GM21447 (cell line): ENCODE measurements at regions not wholly inside any gene's neighbourhood (a gene's known extent, or its start where the extent isn't known, plus 50 kb on each side); places are given as distances from the start of the nearest gene placed in this dataset.
"Not testable (repeated sequence)": the region's sequence is repeated elsewhere in the genome, so short reads cannot be mapped to it uniquely, and the experiment has no call there.

Source experiments
- ATAC-seq: cut with Tn5 transposase; IDR thresholded peaks from one replicate; pipeline ENCODE4 v1.9.1; 2021; ENCODE audit not compliant: unreplicated experiment

DNA sequence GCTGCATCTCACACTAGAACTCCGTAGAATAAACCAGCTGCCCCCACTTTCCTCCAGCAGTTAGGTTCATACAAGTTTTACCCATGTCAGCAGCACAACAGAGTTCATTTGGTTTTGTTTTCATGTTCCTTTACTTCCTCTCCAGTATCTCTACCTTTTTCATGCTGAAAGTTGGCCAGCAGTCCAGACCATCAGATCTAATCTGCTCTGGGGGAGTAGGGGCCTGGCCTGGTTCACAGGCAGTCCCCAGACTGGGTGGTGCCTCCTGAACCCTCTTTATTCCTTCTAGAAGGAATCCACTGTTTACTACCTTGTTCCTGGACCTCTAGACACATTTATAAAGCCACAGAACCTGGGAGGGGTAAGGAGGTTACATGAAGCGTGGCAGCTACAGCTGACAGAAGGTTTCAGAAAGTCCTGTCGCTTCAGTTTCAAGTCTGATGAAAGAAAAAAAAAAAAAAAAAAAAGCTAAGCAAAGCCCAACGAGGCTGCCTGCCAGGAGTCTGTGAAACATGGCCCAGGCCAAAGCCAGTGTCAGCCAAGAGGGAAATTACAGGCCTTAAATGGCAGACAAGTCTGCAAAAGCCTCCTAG, 184.6 kb upstream of the JUN start:
- ATAC-seq = peak; percentile 89

- ATAC-seq = not testable (repeated sequence)
Measured at GRCh38 chr1:58969176-58969575, 185.3 kb upstream of the JUN start.

- ATAC-seq = no peak
Measured at GRCh38 chr1:58971629-58972140, 187.8 kb upstream of the JUN start.

- no peak for ATAC-seq
Measured at GRCh38 chr1:58975888-58976287, 192.0 kb upstream of the JUN start.

DNA sequence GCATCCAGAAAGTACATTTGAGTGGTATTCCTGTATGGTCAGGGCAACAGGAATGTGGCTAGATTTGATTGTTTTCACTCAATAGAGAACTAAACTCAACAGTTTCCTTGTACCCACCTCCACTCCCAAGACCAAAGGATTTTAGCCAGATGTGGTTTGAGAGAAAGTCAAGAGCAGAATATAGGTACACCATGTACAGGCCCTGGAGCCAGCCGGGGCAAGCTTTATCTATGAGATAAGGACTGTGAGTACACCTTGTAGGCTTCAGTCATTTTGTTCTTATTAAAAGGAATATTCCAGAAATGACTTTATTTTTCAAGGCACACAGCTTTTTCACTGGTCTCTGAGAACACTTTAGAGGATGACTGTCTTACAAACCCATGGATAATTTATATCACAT, 192.4 kb upstream of the JUN start:
- ATAC-seq = no peak

- no peak for ATAC-seq
Measured at GRCh38 chr1:58977598-58977997, 193.8 kb upstream of the JUN start.

GRCh38 chr1:58978096-58978495, 194.2 kb upstream of the JUN start:
- ATAC-seq = no peak

DNA sequence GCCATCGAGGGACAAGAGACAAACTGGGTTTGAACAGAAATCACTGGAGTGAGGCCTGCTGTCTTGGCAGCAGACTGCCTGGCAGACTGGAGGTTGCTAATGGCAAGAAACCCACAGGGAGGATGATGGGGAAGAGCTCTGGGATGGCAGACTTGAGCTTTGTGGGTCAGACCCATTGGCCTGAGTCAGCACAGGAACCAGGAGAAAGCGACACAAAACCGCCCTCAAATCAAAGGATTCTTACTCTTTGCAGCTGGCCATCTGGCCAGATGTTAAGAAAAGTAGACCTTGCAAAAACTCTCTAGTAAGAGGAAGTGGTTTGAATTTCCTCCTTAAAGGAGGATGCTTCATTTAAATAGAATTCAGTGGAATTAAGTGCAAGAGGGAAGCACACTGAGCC, 195.2 kb upstream of the JUN start:
- no peak for ATAC-seq

DNA sequence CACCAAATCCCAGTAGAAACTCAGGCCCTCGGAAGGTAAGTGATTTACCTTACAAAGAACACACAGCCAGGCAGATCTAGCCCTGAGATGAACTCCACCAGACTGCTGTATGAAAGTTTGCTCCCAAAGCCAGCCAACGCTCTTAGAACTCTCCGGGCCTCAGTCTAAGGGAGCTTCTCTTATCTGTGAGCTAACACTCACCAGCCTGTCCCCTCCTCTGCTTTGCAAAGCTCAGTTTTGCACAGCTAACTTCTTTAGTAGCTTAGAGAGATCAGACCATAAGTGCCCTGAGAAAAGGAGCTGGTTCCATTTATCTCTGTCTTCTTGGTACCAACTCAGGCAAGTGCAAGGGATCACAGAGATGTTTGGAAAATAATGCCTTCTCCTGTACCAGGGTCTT, 195.8 kb upstream of the JUN start:
- ATAC-seq = no peak

DNA sequence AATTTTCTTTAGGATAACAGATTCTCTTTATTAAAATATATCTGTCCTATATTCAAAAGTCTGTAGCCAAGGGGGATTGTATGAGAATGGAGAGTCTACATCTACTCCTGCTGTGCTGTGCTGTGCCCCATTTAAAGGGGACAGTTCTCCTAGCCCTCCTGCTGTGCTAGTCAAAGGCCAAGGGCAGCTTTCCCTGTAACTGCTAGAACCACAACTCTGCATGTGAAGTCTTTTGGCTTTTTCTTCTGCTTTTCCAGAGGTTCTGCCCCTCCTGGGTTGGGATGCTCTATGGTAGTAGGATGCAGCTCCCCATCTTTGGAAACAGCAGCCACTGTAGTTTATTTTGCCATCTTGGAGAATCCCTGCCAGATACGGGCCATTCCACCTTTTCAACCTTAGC, 197.5 kb upstream of the JUN start:
- no peak for ATAC-seq

DNA sequence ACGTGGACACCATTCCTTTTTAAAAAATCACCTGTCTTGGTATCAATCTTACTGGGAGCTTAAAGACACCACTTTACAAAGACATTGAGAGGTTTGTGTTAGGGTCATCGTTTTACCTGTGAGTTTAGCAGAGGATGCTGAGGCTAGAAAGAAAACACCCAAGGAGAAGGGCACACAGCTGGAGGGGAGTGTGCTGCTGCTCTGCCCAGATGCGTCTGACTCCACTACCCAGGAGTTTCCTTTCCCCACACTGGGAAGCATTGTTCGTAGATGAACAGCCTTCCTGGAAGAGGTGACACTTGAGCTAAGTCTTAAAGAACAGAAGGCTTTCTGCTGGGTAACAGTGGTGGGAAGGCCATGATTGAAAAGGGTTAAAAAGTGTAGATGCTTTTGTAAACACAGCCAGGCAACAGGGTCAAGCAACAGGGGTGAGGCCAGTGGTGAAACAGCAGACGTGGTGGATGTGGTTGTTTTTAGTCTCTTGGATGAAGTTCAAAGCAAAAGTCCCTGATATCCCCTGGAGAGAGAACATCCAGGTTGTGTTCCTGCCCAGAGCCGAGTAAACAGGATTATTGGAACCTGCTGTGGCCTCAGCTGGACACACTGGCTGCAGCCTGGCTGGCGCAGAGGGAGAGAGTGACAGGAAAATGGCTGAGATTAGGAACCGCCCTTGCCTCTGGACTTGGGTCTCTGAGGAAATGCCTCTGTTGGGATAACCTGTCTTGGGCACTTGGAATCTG, 198.6 kb upstream of the JUN start:
- no peak for ATAC-seq

GRCh38 chr1:58983162-58983561, 199.3 kb upstream of the JUN start:
- no peak for ATAC-seq

- ATAC-seq = no peak
Measured at GRCh38 chr1:58983633-58984245, 199.9 kb upstream of the JUN start.

- ATAC-seq = no peak
Measured at GRCh38 chr1:58986996-58987767, 203.3 kb upstream of the JUN start.

GRCh38 chr1:58988752-58989151, 204.9 kb upstream of the JUN start:
- ATAC-seq = no peak

DNA sequence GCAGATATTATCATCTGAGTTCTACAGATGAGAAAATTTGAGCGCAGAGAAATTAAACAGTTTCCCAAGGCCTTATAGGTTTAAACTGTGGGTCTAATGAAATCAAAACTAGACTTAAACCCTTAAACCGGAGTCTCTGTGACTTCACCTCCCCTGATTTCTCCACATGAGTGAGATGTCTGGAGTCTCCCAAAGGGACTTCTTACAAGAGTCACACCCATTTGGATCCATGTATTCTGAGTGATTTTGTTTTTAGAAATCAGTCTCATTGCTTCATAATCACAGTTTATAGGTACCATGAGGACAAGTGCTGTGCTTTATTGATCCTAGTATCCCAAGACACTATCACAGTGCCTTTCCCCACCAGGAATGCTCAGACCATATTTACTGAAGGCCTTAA, 206.0 kb upstream of the JUN start:
- ATAC-seq = no peak

- peak; percentile 73 for ATAC-seq
Measured at GRCh38 chr1:58991305-58991704, 207.5 kb upstream of the JUN start.

DNA sequence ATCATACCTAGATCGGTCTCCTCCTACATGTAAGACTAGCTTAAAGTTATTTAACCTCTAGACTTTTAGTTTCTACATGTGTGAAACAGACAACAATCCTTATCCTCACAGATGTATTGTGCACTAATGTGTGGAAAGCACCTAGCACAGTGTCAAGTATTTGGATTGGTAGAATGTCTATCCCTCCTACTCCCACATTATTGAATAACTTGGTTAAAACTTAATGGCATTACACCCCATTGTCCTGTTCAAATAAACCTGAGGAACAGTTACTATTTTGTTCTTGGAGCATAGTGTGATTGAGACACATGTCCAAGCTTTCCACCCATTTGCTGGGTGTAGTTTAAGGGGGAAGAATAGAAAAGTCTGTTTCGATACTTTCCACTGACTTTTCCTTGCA, 208.8 kb upstream of the JUN start:
- ATAC-seq = no peak

DNA sequence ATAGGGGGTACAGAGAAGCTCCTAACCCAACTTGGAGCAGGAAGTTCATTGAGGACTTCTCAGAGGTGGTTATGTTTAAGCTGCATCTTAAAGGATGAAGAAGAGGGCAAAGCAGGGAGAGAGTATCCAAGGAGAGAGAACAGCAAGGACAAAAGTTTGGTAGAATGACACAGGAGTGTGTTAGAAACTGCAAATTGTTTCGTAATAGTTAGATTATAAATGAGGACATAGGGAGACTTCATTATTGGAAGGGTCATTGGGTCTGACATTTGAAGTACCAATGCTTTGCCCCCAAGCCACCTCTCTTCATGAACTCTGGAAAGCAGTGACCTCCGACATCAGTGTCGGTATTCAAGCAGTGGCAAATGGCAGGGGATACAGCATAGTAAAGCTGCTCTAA, 209.6 kb upstream of the JUN start:
- ATAC-seq = no peak

DNA sequence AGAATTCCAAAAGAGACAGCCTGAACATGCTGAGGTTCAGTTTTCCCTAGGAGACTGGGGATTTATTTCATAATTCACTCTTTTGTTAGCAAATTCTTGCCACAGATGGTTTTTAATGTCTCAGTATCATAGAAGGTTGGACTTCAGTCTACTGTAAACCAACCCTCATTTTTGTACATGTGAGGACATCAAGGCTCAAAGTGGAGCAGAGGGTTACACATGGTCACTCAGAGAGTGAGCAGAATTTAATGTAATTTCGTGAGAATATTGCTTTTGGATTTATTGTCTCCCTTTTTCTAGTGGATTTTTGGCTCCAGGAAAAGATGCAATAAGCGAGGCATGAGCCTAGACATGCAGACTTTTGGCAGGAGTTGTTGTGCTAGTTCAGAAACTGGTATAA, 210.8 kb upstream of the JUN start:
- ATAC-seq = no peak

DNA sequence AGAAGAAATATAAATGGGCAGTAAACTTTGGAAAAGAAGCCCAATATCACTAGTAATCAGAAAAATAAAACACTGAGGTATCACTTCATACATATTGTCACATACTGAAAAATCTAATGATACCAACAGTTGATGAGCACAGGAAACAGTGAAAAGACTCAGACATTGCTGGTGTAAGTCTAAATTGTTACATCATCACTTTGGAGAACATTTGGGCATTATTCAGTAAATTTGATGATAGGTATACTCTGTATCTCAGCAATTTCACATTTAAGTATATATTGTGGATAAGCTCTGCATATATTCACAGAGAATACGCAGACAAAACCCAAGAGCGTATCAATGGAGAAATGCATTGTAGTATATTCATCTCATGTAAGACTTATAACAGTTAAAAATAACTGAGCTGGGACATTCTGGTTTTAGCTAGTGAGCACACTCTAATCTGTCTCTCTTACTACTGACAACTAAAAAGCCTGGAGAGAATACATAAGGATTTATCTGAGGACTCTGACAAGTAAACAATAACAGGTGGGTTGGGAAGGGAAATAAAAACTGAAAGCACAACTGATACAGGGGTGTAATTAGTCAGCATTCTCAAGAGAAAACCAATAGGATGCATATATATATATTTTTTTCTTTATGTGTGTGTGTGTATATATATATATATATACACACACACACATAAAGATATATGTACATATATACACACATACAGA, 212.7 kb upstream of the JUN start:
- ATAC-seq = peak; percentile 92
